ENCODE measurements at regions not wholly inside any gene's neighbourhood (a gene's known extent, or its start where the extent isn't known, plus 50 kb on each side); places are given as distances from the start of the nearest gene placed in this dataset.

- peak; percentile 97 for DNase-seq (ENCODE audit: low read depth)
- no peak for TF ChIP-seq CTCF (conservative IDR thresholded peaks at IDR 0.05; ENCODE audit: low read depth, low read length)
- H3K4me3 ChIP-seq (ENCODE audit: low read depth, low read length): no peak overlapping the region
Observed at GRCh38 chr4:164204434-164204833, 549.5 kb upstream of the SMIM31 start.

GRCh38 chr4:164207460-164207859, 546.5 kb upstream of the SMIM31 start:
- H3K4me3 ChIP-seq (ENCODE audit: low read depth, low read length): no peak overlapping the region
- no peak for DNase-seq (ENCODE audit: low read depth)
- no peak for TF ChIP-seq CTCF (conservative IDR thresholded peaks at IDR 0.05; ENCODE audit: low read depth, low read length)

- H3K4me3 ChIP-seq (ENCODE audit: low read depth, low read length): no peak overlapping the region
- no peak for DNase-seq (ENCODE audit: low read depth)
Observed at GRCh38 chr4:164210377-164210776, 543.6 kb upstream of the SMIM31 start.

GRCh38 chr4:164212134-164212533, 541.8 kb upstream of the SMIM31 start:
- TF ChIP-seq CTCF (conservative IDR thresholded peaks at IDR 0.05; ENCODE audit: low read depth, low read length): no peak
- no peak overlapping the region for H3K4me3 ChIP-seq (ENCODE audit: low read depth, low read length)
- no peak for DNase-seq (ENCODE audit: low read depth)

More at GRCh38 chr4:164210377-164210776, 543.6 kb upstream of the SMIM31 start:
- no peak for TF ChIP-seq CTCF (conservative IDR thresholded peaks at IDR 0.05; ENCODE audit: low read depth, low read length)

GRCh38 chr4:164212714-164213113, 541.2 kb upstream of the SMIM31 start:
- no peak for DNase-seq (ENCODE audit: low read depth)
- H3K4me3 ChIP-seq (ENCODE audit: low read depth, low read length): no peak overlapping the region
- TF ChIP-seq CTCF (conservative IDR thresholded peaks at IDR 0.05; ENCODE audit: low read depth, low read length): no peak

- H3K4me3 ChIP-seq (ENCODE audit: low read depth, low read length): no peak overlapping the region
- DNase-seq (ENCODE audit: low read depth): no peak
- no peak for TF ChIP-seq CTCF (conservative IDR thresholded peaks at IDR 0.05; ENCODE audit: low read depth, low read length)
Observed at GRCh38 chr4:164215113-164215741, 538.7 kb upstream of the SMIM31 start.

GRCh38 chr4:164221631-164222030, 532.3 kb upstream of the SMIM31 start:
- no peak for TF ChIP-seq CTCF (conservative IDR thresholded peaks at IDR 0.05; ENCODE audit: low read depth, low read length)
- no peak overlapping the region for H3K4me3 ChIP-seq (ENCODE audit: low read depth, low read length)
- no peak for DNase-seq (ENCODE audit: low read depth)
